CMK (cell line): ENCODE measurements at regions not wholly inside any gene's neighbourhood (a gene's known extent, or its start where the extent isn't known, plus 50 kb on each side); places are given as distances from the start of the nearest gene placed in this dataset.

ENCODE experiments used
- DNase-seq: peaks from one replicate; pipeline ENCODE4 v3.0.0-alpha.2; 2010; ENCODE audit warnings: low read depth

- DNase-seq = no peak
Measured at GRCh38 chr13:109977212-109977968, 191.0 kb upstream of the IRS2 start.

- no peak for DNase-seq
Measured at GRCh38 chr13:109976206-109976997, 190.0 kb upstream of the IRS2 start.

DNA sequence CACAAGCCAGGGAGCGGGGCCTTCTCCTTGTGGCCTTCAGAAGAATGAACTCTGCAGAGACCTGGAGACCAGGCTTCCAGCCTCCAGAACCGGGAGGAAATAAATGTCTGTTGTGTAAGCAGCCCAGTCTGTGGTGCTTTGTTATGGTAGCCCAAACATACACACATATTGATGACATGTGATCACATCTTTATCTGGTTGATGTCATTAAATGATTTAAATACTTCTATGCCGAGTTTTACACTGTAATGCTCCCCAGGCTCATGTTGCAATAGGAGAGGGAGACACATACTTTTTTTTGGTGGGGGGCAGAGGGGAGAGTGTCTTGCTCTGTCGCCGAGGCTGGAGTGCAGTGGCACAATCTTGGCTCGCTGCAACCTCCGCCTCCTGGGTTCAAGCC, 188.0 kb upstream of the IRS2 start:
- DNase-seq = no peak

GRCh38 chr13:109973279-109973678, 186.9 kb upstream of the IRS2 start:
- no peak for DNase-seq

DNA sequence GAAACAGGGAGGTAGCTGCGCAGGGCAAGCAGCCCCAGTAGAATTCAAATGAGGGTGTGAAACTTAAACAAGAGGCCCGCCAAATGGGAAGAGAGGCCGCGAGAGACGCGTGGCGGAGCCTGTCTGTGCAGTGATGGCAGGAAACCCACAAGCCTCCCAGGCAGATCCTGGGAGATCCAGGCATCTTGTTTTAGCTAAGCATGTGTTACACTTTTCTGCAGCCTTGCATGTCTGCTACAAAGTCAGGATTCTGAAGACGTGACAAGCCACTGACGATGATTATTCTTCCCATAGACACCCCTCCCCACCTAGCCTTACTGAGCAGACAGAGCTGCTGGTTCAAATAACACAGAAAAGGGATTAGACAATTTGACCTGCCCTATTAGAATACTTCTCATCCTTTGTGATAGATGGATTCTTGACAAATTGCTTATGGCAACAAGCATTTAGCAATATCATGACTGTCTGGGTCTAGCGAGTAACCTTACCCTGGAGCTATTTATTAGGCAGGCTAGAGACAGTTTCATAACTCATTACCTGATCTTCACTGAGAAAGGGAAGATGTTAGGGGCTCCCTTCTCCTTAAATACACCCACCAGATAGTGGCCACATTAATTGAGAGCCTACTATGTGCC, 185.2 kb upstream of the IRS2 start:
- DNase-seq = no peak

DNA sequence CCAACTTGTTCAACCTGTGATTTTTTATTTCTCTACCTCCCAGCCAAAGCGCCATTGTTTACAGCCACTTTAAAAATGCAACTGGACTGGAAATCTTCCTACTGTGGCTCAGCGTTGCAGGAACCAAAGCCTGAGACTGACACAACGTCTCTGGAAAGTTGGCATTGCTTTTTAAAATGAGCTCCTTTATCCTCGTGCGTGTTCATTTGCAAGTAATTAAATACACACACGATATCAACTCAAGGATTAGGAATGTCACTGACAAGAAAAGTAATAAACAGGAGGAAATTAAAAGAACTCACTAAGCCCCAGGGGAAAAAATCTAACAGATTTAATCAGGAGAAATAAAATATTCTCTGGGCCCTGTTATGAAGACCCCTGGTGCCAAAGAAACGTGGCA, 184.6 kb upstream of the IRS2 start:
- no peak for DNase-seq

DNA sequence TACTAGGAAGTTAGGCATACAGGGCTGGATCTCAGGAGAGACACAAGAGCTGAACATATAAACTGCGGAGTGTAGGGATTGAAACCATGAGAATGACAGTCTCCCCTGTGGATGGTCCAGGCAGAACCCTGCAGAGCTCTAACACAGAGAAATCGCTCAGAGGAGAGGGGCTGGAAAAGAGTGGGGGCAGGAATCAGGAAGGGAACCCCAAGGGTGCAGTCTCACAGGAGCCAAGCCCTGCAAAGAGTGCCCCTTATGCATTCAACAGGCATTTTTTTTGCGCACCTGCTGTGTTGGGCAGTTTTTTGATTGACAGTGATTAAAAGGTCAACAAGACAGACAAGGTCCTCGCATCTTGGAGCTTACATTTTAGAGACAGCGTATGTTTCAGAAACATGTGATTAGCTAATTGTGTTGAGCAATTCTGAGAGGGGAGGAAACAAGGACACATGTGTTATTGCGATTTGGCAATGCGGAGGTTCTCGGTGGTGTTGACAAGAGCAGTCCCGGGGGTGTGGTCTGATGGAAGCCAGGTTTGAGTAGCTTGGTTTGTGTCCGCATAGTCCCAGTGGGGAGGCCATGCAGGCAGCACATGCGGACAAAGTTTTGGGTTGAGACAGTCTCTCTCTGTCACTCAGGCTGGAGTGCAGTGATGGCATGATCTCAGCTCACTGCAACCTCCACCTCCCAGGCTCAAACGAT, 182.6 kb upstream of the IRS2 start:
- no peak for DNase-seq

DNA sequence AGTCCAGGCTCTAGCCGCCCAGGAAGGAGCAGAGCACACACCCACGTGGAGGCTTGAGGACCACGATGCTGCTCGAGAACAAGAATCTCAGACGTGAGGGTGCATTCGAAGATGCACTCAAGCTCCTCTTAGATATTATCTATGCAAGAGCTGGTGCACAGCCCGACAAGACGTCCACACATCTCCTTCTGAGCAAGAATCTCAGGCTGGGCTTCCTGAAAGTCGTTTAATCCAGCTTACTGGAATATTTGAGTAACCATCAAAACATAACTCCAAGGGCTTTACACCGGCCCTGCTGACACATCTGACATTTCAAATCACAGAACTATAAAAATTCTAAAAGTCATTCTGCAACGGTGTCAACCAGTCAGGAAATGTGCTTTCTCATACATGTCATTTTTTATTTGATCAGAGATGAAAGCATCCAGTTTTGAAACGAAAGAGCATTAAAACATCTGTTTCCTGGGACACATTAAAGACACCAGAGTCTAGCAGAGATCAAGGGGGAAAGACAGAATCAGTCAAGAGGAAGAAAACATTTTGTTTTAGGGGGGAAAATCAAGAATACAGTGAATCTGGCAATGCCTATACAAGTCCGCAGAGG, 177.7 kb upstream of the IRS2 start:
- DNase-seq = no peak

DNA sequence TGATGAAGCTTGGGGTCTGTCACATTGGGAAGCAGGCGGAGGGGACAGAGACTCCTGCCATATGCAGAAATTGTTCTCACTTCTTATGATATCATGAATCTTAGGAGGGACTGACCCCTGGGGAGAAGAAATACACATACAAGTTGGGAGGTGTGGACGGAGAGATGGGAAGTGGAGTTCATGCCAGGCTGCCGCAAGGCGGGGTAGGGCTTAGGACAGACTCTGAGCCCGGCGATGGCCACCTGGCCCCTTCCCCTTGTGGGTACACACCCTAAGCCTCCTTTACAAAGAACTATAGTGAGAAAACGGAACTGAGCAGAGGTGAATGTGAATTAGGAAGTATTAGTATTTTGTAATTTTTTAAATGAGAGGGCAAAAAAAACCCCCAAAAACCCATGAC, 177.0 kb upstream of the IRS2 start:
- no peak for DNase-seq

DNA sequence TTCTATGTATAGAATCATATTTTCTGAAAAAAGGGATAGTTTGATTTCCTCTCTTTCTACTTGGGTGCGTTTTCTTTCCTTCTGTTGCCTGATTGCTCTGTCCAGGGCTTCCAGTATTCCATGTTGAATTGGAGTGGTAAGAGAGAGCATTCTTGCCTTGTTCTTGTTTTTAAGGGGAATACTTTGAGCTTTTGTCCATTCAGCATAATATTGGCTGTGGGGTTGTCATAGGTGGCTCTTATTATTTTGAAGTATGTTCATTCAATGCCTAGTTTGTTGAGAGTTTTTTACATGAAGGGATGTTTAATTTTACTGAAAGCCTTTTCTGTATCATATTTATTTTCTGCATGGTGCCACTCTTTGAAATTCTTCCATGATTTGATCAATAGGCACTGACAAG, 173.5 kb upstream of the IRS2 start:
- no peak for DNase-seq

- no peak for DNase-seq
Measured at GRCh38 chr13:109957875-109958274, 171.5 kb upstream of the IRS2 start.

DNA sequence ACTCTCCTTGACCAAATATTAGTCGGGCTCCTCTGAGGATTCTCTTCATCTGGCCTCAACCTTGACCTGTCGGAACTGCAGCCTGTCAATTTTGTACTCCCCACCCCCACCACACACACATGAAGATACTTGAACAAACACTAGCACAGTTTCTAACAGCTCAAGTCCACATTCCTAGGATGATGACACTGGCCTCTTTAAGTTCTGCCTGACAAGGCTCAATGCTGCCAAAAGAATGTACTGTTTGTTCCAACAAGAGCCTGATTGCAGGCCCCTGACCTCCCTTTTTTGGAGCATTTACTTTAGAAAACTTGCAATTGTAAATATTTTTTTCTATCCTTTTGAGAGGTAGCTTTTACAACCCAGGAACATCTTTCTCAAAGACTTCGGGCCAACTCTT, 169.2 kb upstream of the IRS2 start:
- no peak for DNase-seq

DNA sequence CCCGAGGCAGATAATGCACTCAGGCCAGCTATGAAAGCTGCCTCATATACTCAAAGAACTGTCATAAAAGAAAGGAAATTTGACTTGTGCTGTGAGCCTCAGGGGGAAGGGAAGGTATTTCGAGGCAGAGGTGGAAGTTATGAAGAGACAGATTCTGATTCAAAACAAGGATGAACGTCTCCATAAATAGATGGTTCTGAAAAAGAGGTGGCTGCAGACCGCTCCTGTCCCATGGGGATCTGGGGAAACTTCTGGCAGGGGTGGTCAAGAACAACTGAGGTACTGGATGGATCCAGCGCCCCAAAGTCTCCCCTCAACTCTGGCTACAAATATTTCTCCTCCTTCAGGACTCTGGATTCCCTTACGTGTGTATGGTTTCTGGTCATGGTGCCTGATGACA, 168.1 kb upstream of the IRS2 start:
- no peak for DNase-seq

DNA sequence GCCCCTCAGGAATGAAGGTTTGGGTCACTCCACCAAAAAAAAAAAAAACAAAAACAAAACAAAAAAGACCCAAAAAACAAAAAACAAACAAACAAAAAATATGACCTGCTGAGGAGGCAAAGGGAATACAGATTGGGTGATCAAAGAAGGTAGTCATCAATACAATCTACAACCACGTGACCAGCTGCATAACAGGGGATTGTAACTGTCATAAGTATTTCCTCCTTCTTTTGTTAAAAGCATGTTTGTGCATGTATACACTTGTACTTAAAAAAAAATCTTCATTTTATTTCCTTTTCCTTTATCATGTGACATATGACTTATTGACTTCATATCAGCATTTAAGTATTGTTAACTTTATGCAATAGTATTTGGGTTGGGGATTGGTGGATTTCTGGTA, 165.1 kb upstream of the IRS2 start:
- DNase-seq = no peak

- DNase-seq = no peak
Measured at GRCh38 chr13:109949397-109949796, 163.0 kb upstream of the IRS2 start.

- no peak for DNase-seq
Measured at GRCh38 chr13:109947006-109947405, 160.6 kb upstream of the IRS2 start.

DNA sequence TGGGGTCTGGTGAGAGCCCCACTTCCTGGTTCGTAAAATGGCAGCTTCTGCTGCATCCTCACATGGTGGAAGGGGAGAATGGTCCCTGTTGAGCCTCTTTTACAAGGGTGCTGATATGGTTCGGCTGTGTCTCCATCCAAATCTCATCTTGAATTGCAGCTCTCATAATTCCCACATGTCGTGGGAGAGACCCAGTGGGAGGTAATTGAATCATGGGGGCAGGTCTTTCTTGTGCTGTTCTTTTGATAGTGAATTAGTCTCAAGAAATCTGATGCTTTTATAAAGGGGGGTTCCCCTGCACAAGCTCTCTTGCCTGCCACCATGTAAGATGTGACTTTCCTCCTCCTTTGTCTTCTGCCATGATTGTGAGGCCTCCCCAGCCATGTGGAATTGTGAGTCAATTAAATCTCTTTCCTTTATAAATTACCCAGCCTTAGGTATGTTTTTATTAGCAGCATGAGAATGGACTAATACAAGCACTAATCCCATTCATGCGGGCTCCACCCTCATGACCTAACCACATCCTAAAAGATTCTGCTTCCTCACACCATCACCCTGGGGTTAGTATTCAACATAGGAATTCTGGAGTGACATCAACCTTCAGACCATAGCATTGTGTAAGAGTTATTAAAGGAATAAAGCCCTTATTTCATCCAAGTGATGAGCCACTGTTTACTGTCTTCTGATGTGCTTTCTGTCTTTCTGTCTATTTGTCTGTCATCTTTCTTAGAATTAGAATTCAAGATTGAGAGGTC, 159.0 kb upstream of the IRS2 start:
- no peak for DNase-seq

DNA sequence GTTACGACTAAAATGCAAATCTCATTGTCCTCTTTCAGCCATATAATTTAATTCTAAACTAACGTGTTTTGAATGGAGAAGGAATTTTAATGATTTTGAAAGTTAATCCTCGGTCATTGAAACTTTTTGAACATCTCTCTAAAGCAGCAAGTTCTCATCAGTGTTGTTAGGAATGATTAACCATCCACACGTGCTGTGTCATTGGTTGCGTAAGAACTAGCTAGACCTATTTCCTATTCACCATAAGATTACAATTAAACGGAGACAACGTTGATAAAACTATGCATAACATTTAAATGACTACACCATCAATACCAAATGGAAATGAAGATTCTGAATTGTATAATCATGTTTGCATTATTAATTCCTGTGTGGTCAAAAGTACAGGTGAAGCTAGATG, 155.6 kb upstream of the IRS2 start:
- no peak for DNase-seq

- no peak for DNase-seq
Measured at GRCh38 chr13:109941221-109941620, 154.8 kb upstream of the IRS2 start.

GRCh38 chr13:109940637-109941036, 154.3 kb upstream of the IRS2 start:
- no peak for DNase-seq

DNA sequence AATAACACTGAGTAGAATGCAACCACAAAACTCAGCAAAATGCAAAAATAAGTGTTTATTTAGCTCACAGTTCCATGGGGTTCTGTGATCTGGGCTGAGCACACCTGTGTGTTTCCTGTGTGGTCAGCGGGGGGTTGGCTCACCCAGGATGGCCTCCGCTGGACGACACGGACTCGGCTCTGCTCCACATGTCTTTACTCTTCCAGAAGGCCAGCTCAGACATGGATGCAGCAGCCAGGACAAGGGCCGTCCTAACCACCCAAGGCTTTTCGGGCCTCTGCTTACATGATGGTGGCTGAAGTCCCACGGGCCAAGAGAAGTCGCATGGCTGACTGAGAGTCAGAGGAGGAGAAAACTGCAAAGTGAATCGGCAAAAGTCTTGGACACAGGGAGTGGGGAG, 153.5 kb upstream of the IRS2 start:
- no peak for DNase-seq
